H1 (cell line): ENCODE measurements at regions not wholly inside any gene's neighbourhood (a gene's known extent, or its start where the extent isn't known, plus 50 kb on each side); places are given as distances from the start of the nearest gene placed in this dataset.

ENCODE experiments used
- CTCF ChIA-PET: fragments of 300-600 bp; sonication (Branson Sonifier 250); formaldehyde crosslinking; loops from one replicate; lab custom pipeline; 2021; ENCODE audit not compliant: partially characterized antibody; lab: Charles Lee
- POLR2A ChIA-PET: fragments of 300-600 bp; sonication (Branson Sonifier 250); formaldehyde crosslinking; loops from one replicate; lab custom pipeline; 2021; ENCODE audit warnings: inconsistent platforms; ENCODE audit not compliant: partially characterized antibody; lab: Charles Lee
- DNase-seq, 2 experiments: peaks; one replicate each; pipeline versions ENCODE4 v3.0.0 to v3.0.0-alpha.2; 2010 to 2022; ENCODE audit warnings: low spot score in 2 of 2, low read depth in 1 of 2, mixed read lengths in 1 of 2
- FAIRE-seq: peaks from 2 replicates; lab custom pipeline; 2011; peaks lifted over from hg19 to GRCh38; lab: Jason Lieb, UNC
- H2AFZ ChIP-seq: 2 replicates; pipeline ENCODE4 v1.8.1; 2012; ENCODE audit warnings: low read length, inconsistent platforms
- H2AK5ac ChIP-seq: 2 replicates; pipeline ENCODE4 v1.6.1; 2013; ENCODE audit warnings: low read depth, low read length
- H2BK120ac ChIP-seq: replicated peaks from 2 replicates; pipeline ENCODE3; 2013; ENCODE audit warnings: low read depth, low read length, inconsistent platforms
- H2BK12ac ChIP-seq: 2 replicates; pipeline ENCODE4 v1.6.1; 2013; ENCODE audit warnings: low read depth, low read length
- H2BK15ac ChIP-seq: 2 replicates; pipeline ENCODE4 v1.6.1; 2013; ENCODE audit warnings: low read length
- H2BK20ac ChIP-seq: 2 replicates; pipeline ENCODE4 v1.6.1; 2013; ENCODE audit warnings: low read length
- H2BK5ac ChIP-seq: 2 replicates; pipeline ENCODE4 v1.6.1; 2013; ENCODE audit warnings: low read depth, low read length
- H3K14ac ChIP-seq: 2 replicates; pipeline ENCODE4 v1.6.1; 2013; ENCODE audit warnings: inconsistent platforms; ENCODE audit not compliant: insufficient read length
- H3K18ac ChIP-seq: 2 replicates; pipeline ENCODE4 v1.6.1; 2013; ENCODE audit warnings: low read length; ENCODE audit errors: extremely low read depth
- H3K23ac ChIP-seq: 2 replicates; pipeline ENCODE4 v1.6.1; 2013; ENCODE audit warnings: inconsistent platforms; ENCODE audit not compliant: insufficient read length
- H3K23me2 ChIP-seq: 2 replicates; pipeline ENCODE4 v1.6.1; 2013; ENCODE audit warnings: low read depth, low read length
- H3K27ac ChIP-seq: 2 replicates; pipeline ENCODE4 v1.6.1; 2011; ENCODE audit warnings: low read depth, low read length, inconsistent platforms
- H3K27me3 ChIP-seq, 4 experiments: replicated peaks in 1 of 4; 1 replicate in 1 of 4; 2 replicates in 3 of 4; pipeline versions ENCODE4 v1.6.1 to v1.8.1; 2011 to 2013; ENCODE audit warnings: low read length in 3 of 4, mild to moderate bottlenecking in 3 of 4, inconsistent platforms in 2 of 4, mixed read lengths in 2 of 4, moderate library complexity in 1 of 4; ENCODE audit not compliant: control insufficient read depth in 3 of 4, insufficient read depth in 3 of 4; ENCODE audit errors: extremely low read depth in 1 of 4
- H3K36me3 ChIP-seq, 4 experiments: 2 replicates each; pipeline versions ENCODE4 v1.6.1 to v1.8.1; 2011 to 2013; ENCODE audit warnings: mild to moderate bottlenecking in 4 of 4, low read length in 3 of 4, moderate library complexity in 2 of 4, control low read depth in 1 of 4, inconsistent platforms in 1 of 4; ENCODE audit not compliant: insufficient read depth in 4 of 4, control insufficient read depth in 2 of 4
- H3K4ac ChIP-seq: replicated peaks from 2 replicates; pipeline ENCODE3; 2013; ENCODE audit warnings: low read length, low read depth, mixed read lengths, inconsistent platforms; ENCODE audit not compliant: insufficient read length
- H3K4me1 ChIP-seq, 4 experiments: replicated peaks in 1 of 4; 1 replicate in 1 of 4; 2 replicates in 3 of 4; pipeline versions ENCODE4 v1.6.1 to v1.8.1; 2011 to 2013; ENCODE audit warnings: low read length in 3 of 4, inconsistent platforms in 2 of 4, mixed read lengths in 1 of 4; ENCODE audit not compliant: insufficient read depth in 4 of 4, control insufficient read depth in 3 of 4
- H3K4me2 ChIP-seq, 2 experiments: 2 replicates each; pipeline versions ENCODE4 v1.6.1 to v1.8.1; 2011 to 2013; ENCODE audit warnings: low read depth in 2 of 2, low read length in 2 of 2, control low read depth in 1 of 2, inconsistent platforms in 1 of 2, mild to moderate bottlenecking in 1 of 2; ENCODE audit not compliant: insufficient read depth in 1 of 2
- H3K4me3 ChIP-seq, 4 experiments: fragments of 200-600, 300-600 bp in 1 of 4; sonication (generic), shearing (Covaris generic), sonication (Bioruptor Twin) in 1 of 4; 2 replicates each; pipeline versions ENCODE4 v1.5.1 to v1.8.1; 2011 to 2016; ENCODE audit warnings: low read length in 4 of 4, low read depth in 3 of 4, control low read depth in 2 of 4, inconsistent platforms in 2 of 4, mild to moderate bottlenecking in 2 of 4, mixed read lengths in 1 of 4, moderate library complexity in 1 of 4; ENCODE audit not compliant: insufficient read depth in 2 of 4; ENCODE audit errors: extremely low read depth in 1 of 4
- H3K56ac ChIP-seq: replicated peaks from 2 replicates; pipeline ENCODE3; 2013; ENCODE audit warnings: low read depth, mild to moderate bottlenecking, mixed read lengths, low read length, inconsistent platforms; ENCODE audit not compliant: insufficient read length
- H3K79me1 ChIP-seq: 2 replicates; pipeline ENCODE4 v1.6.1; 2013; ENCODE audit warnings: low read depth, low read length, control low read depth
- H3K79me2 ChIP-seq, 2 experiments: 2 replicates each; pipeline versions ENCODE4 v1.6.1 to v1.8.1; 2012 to 2013; ENCODE audit warnings: low read length in 2 of 2, mild to moderate bottlenecking in 2 of 2, inconsistent platforms in 1 of 2; ENCODE audit not compliant: insufficient read depth in 2 of 2, control insufficient read depth in 1 of 2
- H3K9ac ChIP-seq, 4 experiments: replicated peaks in 1 of 4; 1 replicate in 1 of 4; 2 replicates in 3 of 4; pipeline versions ENCODE4 v1.6.1 to v1.8.1; 2011 to 2013; ENCODE audit warnings: low read depth in 3 of 4, low read length in 3 of 4, control low read depth in 2 of 4, mild to moderate bottlenecking in 2 of 4, moderate library complexity in 2 of 4, inconsistent platforms in 1 of 4; ENCODE audit errors: extremely low read depth in 1 of 4
- H3K9me3 ChIP-seq, 2 experiments: 2 replicates each; pipeline versions ENCODE4 v1.6.1 to v1.8.1; 2012 to 2013; ENCODE audit warnings: mild to moderate bottlenecking in 2 of 2, moderate library complexity in 2 of 2, control low read depth in 1 of 2, inconsistent platforms in 1 of 2, low read depth in 1 of 2, low read length in 1 of 2, mixed read lengths in 1 of 2; ENCODE audit not compliant: insufficient read depth in 2 of 2
- H4K20me1 ChIP-seq, 2 experiments: replicated peaks in 1 of 2; 2 replicates each; pipeline versions ENCODE3 to v1.8.1; 2011 to 2013; ENCODE audit warnings: inconsistent platforms in 2 of 2, low read length in 2 of 2, mild to moderate bottlenecking in 1 of 2; ENCODE audit not compliant: insufficient read depth in 2 of 2, control insufficient read depth in 1 of 2
- H4K5ac ChIP-seq: 2 replicates; pipeline ENCODE4 v1.6.1; 2013; ENCODE audit warnings: low read length, low read depth, mixed read lengths, inconsistent platforms; ENCODE audit not compliant: insufficient read length
- H4K8ac ChIP-seq: 2 replicates; pipeline ENCODE4 v1.8.0; 2013; ENCODE audit warnings: mild to moderate bottlenecking, moderate library complexity, low read length, inconsistent platforms; ENCODE audit not compliant: insufficient read depth; ENCODE audit errors: extremely low read depth
- H4K91ac ChIP-seq: replicated peaks from 2 replicates; pipeline ENCODE3; 2013; ENCODE audit warnings: low read length, mixed read lengths, inconsistent platforms; ENCODE audit not compliant: insufficient read length
- ASH2L ChIP-seq: fragments of 200-600, 300-600 bp; sonication (generic); IDR thresholded peaks from one replicate; pipeline ENCODE4 v1.7.1; 2017; ENCODE audit warnings: low read length
- ATF3 ChIP-seq: IDR thresholded peaks from 2 replicates; pipeline ENCODE4 v1.6.1; 2011; ENCODE audit warnings: low read depth, mild to moderate bottlenecking, low read length; ENCODE audit not compliant: insufficient read depth
- BACH1 ChIP-seq: IDR thresholded peaks from 2 replicates; pipeline ENCODE4 v1.6.1; 2012; ENCODE audit warnings: low read length, improper control_type of control experiment
- CEBPB ChIP-seq: IDR thresholded peaks from 2 replicates; pipeline ENCODE4 v1.6.1; 2012; ENCODE audit warnings: low read depth, low read length
- E2F6 ChIP-seq: IDR thresholded peaks from 2 replicates; pipeline ENCODE4 v1.6.1; 2012; ENCODE audit warnings: inconsistent platforms
- GABPA ChIP-seq: IDR thresholded peaks from 2 replicates; pipeline ENCODE4 v1.6.1; 2011; ENCODE audit warnings: mild to moderate bottlenecking, low read length, moderate library complexity, borderline replicate concordance; ENCODE audit not compliant: insufficient read depth
- HDAC2 ChIP-seq, 2 experiments: fragments of 300-600 bp in 1 of 2; sonication (generic) in 1 of 2; IDR thresholded peaks; 2 replicates each; pipeline ENCODE4 v1.6.1; 2011 to 2012; ENCODE audit warnings: low read depth in 2 of 2, low read length in 2 of 2, mild to moderate bottlenecking in 2 of 2, moderate library complexity in 2 of 2, borderline replicate concordance in 1 of 2, inconsistent platforms in 1 of 2
- KDM1A ChIP-seq: fragments of 200-600, 300-600 bp; sonication (generic); IDR thresholded peaks from 2 replicates; pipeline ENCODE4 v1.7.1; 2016; ENCODE audit warnings: mild to moderate bottlenecking, low read length, borderline replicate concordance
- KDM4A ChIP-seq: IDR thresholded peaks from one replicate; pipeline ENCODE4 v1.7.1; 2012; ENCODE audit warnings: low read depth, mild to moderate bottlenecking, moderate library complexity, low read length, inconsistent platforms; ENCODE audit not compliant: severe bottlenecking
- POU5F1 ChIP-seq: IDR thresholded peaks from 2 replicates; pipeline ENCODE4 v1.6.1; 2011; ENCODE audit warnings: low read depth, mild to moderate bottlenecking, low read length, moderate library complexity
- RBBP5 ChIP-seq: IDR thresholded peaks from 2 replicates; pipeline ENCODE4 v1.7.1; 2012; ENCODE audit warnings: low read depth, mild to moderate bottlenecking, inconsistent platforms, low read length, moderate library complexity, borderline replicate concordance
- WGBS, 2 experiments: shearing (Covaris generic) in 1 of 2; methylation state at CpG; one replicate each; pipeline versions ENCODE4 v1.1.6 to v1.1.7; 2013 to 2015; ENCODE audit warnings: low lambda C conversion rate in 2 of 2, mixed read lengths in 2 of 2, inconsistent platforms in 1 of 2, low coverage in 1 of 2, missing lambda C conversion rate in 1 of 2; ENCODE audit not compliant: insufficient replicate concordance in 2 of 2, insufficient coverage in 1 of 2, insufficient read length in 1 of 2; ENCODE audit errors: extremely low coverage in 1 of 2, missing lambda C conversion rate in 1 of 2; 5-methylcytosine and 5-hydroxymethylcytosine counted together

GRCh38 chr3:59563072-59563605 is 513.3 kb upstream of the CFAP20DC start:
- Histone ChIP-seq H2AK5ac (no peak overlapping the region), H3K4me2 (no peak overlapping the region), H3K79me2 (no peaks in the 10 kb centered on the region), H3K4me1 (no peaks in the 10 kb centered on the region), H4K91ac (no peak overlapping the region), H2AFZ (no peak overlapping the region), H3K56ac (no peak overlapping the region), H2BK5ac (no peak overlapping the region), H3K9ac (no peak overlapping the region), H3K79me1 (no peaks in the 10 kb centered on the region), H3K18ac (no peak overlapping the region), H3K27ac (no peak overlapping the region), H3K14ac (no peak overlapping the region), H3K4ac (no peak overlapping the region), H2BK12ac (no peak overlapping the region), H4K8ac (no peak overlapping the region; the same call in 1 of the 2 replicates), H2BK20ac (no peak overlapping the region), H4K20me1 (no peaks in the 10 kb centered on the region), H3K27me3 (no peaks in the 10 kb centered on the region), H4K5ac (no peak overlapping the region), H3K23me2 (no peaks in the 10 kb centered on the region), H2BK15ac (no peak overlapping the region), H3K36me3 (no peaks in the 10 kb centered on the region), H3K9me3 (no peaks in the 10 kb centered on the region), H3K4me3 (no peak overlapping the region), H3K23ac (no peak overlapping the region), H2BK120ac (no peak overlapping the region)
- 86% methylated on average over 4 of the region's 4 CpGs; no CpG with 5 or more reads in 1 of the 2 experiments for WGBS, 2 experiments
- ChIA-PET POLR2A (interaction anchor here (0.8 kb wide), 1 partner anchor 14 kb away, joined by 3 read pairs; no protein-coding TSS in a partner anchor), CTCF (interaction anchor here (1.2 kb wide), 1 partner anchor 130 kb away, joined by 3 read pairs; no protein-coding TSS in a partner anchor)
- no peak for DNase-seq
- FAIRE-seq: no peak
- TF ChIP-seq POU5F1: no peak
- TF ChIP-seq RBBP5: no peak
- no peak for TF ChIP-seq BACH1
- TF ChIP-seq KDM4A: no peak
- no peak for TF ChIP-seq ASH2L
- TF ChIP-seq HDAC2 (IDR thresholded peaks at IDR 0.05; ENCODE audit: borderline replicate concordance in 1 of 2, low read depth in 2 of 2, low read length in 2 of 2): no peak
- TF ChIP-seq ATF3: no peak
- TF ChIP-seq KDM1A: no peak
- no peak for TF ChIP-seq E2F6
- TF ChIP-seq GABPA: no peak
- no peak for TF ChIP-seq CEBPB
